ENCODE measurements at regions not wholly inside any gene's neighbourhood (a gene's known extent, or its start where the extent isn't known, plus 50 kb on each side); places are given as distances from the start of the nearest gene placed in this dataset.

DNA sequence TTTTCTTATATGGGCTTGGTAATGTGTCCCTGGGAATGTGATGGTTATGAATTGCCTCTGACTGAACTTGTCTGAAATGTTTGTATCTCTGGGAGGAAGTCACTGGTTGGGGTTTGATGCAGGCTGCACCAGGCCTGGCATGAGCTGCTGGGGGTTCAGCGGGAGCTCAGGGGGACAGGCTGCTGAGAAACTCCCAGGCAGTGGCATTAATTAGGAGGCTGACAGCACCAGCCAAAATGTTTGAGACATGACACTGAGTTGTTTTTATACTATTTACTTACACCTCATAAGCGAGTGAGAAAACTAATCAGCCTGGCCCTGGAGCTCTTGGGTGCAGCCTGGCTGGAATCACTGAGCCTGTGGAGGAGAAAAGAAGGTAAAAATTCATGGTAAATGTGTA lies 124.1 kb upstream of the SORCS3 start:
- Histone ChIP-seq H3K27me3 (peaks cover 12% of the 10 kb centered on the region), H3K9me3 (no peaks in the 10 kb centered on the region), H3K36me3 (no peaks in the 10 kb centered on the region), H3K4me1 (ENCODE audit: control insufficient read depth in 1 of 2, insufficient read depth in 1 of 2, low read depth in 1 of 2, low read length in 1 of 2) (peaks cover 12 to 25% of the 10 kb centered on the region in 2 experiments), H3K27ac (no peak overlapping the region), H3K4me3 (ENCODE audit: low read depth in 1 of 2, low read length in 1 of 2) (no peak overlapping the region)
- TF ChIP-seq, protein P1, sequence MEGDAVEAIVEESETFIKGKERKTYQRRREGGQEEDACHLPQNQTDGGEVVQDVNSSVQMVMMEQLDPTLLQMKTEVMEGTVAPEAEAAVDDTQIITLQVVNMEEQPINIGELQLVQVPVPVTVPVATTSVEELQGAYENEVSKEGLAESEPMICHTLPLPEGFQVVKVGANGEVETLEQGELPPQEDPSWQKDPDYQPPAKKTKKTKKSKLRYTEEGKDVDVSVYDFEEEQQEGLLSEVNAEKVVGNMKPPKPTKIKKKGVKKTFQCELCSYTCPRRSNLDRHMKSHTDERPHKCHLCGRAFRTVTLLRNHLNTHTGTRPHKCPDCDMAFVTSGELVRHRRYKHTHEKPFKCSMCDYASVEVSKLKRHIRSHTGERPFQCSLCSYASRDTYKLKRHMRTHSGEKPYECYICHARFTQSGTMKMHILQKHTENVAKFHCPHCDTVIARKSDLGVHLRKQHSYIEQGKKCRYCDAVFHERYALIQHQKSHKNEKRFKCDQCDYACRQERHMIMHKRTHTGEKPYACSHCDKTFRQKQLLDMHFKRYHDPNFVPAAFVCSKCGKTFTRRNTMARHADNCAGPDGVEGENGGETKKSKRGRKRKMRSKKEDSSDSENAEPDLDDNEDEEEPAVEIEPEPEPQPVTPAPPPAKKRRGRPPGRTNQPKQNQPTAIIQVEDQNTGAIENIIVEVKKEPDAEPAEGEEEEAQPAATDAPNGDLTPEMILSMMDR (IDR thresholded peaks at IDR 0.05), result no peak

DNA sequence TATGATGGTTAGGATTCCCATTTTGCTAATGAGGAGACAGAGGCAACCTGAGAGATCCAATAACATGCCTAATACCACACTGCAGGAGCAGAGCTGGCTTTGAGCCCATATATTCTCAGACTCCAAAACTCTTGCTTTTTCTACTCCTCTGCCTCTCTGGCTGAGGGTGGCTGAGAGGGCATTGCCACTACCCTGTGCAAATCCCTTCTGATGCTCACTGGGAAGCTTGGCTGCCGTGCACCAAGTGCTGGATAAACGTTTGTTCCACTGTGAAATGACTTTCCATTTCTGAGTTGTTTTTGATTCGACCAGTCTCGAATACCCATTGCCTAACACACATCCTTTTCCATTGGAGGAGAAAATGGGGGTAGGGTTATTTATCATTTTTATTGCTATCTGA lies 123.1 kb upstream of the SORCS3 start:
- Histone ChIP-seq H3K9me3 (no peaks in the 10 kb centered on the region), H3K27me3 (peaks cover 22% of the 10 kb centered on the region), H3K27ac (no peak overlapping the region), H3K4me1 (ENCODE audit: control insufficient read depth in 1 of 2, insufficient read depth in 1 of 2, low read depth in 1 of 2, low read length in 1 of 2) (peaks cover 12 to 25% of the 10 kb centered on the region in 2 experiments), H3K4me3 (ENCODE audit: low read depth in 1 of 2, low read length in 1 of 2) (no peak overlapping the region), H3K36me3 (no peaks in the 10 kb centered on the region)
- TF ChIP-seq, protein P1 (IDR thresholded peaks at IDR 0.05), result no peak

DNA sequence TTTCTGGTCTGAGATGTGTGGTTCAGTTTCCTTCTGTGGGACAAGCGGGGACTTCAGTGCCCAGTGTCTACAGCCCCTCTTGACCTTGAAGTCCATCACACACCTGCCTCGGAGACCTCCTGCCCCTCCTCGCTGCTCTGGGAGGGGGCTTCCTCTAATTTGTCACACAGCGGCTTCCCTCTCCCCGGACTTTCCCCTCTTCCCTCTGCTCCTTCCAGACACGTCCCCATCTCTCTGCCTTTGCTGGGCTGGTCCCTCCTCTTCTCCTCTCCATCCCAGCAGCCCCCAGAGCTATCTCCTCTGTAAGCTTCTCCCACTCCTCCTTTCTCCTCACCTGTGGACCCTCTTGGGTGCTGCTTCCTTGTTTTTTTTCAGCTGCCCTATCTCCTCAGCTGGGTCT lies 122.2 kb upstream of the SORCS3 start:
- no peaks in the 10 kb centered on the region for H3K9me3 ChIP-seq
- TF ChIP-seq, protein P1 (IDR thresholded peaks at IDR 0.05), result no peak
- H3K4me1 ChIP-seq (ENCODE audit: control insufficient read depth in 1 of 2, insufficient read depth in 1 of 2, low read depth in 1 of 2, low read length in 1 of 2), result peaks cover 12 to 25% of the 10 kb centered on the region in 2 experiments
- peaks cover 31% of the 10 kb centered on the region for H3K27me3 ChIP-seq
- H3K4me3 ChIP-seq (ENCODE audit: low read depth in 1 of 2, low read length in 1 of 2), result no peak overlapping the region
- H3K27ac ChIP-seq, result no peak overlapping the region
- no peaks in the 10 kb centered on the region for H3K36me3 ChIP-seq

DNA sequence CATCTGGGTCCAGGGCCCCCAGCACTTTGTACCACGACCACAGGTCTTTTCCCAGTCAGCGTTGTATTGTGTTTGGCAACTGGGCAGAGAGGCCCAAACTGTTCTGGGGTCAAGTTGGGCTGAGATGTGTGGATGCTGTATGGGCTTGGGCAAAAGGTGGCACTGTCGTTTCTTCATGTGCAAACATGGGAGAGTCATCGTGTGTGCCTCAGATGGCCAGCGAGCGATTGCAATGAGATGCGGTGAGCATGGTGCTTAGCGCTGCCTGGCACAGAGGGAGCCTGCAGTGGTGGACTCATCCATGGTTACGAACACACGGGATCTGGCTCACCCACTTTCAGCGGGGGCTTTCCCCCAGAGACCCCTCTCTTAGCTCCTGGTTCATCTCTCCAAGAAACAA lies 120.4 kb upstream of the SORCS3 start:
- H3K36me3 ChIP-seq, result no peaks in the 10 kb centered on the region
- H3K4me1 ChIP-seq (ENCODE audit: control insufficient read depth in 1 of 2, insufficient read depth in 1 of 2, low read depth in 1 of 2, low read length in 1 of 2), result peaks cover 8 to 15% of the 10 kb centered on the region in 2 experiments
- TF ChIP-seq, protein P1 (IDR thresholded peaks at IDR 0.05), result no peak

DNA sequence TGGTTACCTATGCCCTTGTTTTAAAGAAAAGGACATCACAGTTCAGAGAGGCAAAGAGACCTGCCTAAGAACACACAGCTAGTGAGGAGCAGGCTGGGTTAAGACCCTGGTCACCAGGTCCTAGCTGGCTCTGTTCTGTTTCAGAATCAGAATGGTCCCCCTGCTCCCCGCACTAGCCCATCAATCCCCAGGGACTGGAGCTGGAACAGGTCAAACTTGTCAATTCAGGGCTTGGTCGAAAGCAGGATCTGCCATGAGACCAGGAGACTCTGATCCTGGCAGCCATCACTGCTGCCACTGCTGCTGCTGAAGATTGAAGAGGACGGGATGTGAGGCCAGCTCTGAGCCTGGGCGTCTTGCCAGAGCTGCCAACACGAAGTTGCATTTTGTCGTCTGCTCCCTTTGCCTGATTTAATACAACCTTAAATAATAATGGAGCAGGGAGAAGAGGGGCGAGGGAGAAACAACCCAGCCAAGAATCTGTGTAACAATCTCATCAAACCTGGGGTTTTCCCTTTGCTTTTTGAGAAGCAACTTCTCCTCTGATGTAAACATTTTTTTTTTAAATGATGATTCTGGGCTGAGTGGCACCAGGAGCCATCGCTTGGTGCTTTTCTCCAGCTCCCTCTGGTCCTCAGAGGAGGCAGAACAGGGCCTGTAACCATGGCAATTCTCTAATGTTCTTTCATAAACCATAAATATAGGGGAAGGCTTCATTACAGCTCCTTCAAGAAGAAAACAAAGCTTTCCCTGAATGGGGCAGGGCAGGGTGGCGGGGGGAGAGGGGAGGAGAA lies 119.0 kb upstream of the SORCS3 start:
- peaks cover 44% of the 10 kb centered on the region for H3K27me3 ChIP-seq
- no peak overlapping the region for H3K27ac ChIP-seq
- H3K4me1 ChIP-seq (ENCODE audit: control insufficient read depth in 1 of 2, insufficient read depth in 1 of 2, low read depth in 1 of 2, low read length in 1 of 2), result peaks cover 0 to under 1% of the 10 kb centered on the region in 2 experiments
- no peak overlapping the region for H3K4me3 ChIP-seq (ENCODE audit: low read depth in 1 of 2, low read length in 1 of 2)
- H3K9me3 ChIP-seq, result no peaks in the 10 kb centered on the region
- TF ChIP-seq, protein P1 (IDR thresholded peaks at IDR 0.05), result no peak
- no peaks in the 10 kb centered on the region for H3K36me3 ChIP-seq

More for the DNA sequence above, 120.4 kb upstream of the SORCS3 start:
- Histone ChIP-seq H3K27me3 (peaks cover 44% of the 10 kb centered on the region), H3K9me3 (no peaks in the 10 kb centered on the region), H3K27ac (no peak overlapping the region), H3K4me3 (ENCODE audit: low read depth in 1 of 2, low read length in 1 of 2) (no peak overlapping the region)
